ENCODE measurements at regions not wholly inside any gene's neighbourhood (a gene's known extent, or its start where the extent isn't known, plus 50 kb on each side); places are given as distances from the start of the nearest gene placed in this dataset.

DNA sequence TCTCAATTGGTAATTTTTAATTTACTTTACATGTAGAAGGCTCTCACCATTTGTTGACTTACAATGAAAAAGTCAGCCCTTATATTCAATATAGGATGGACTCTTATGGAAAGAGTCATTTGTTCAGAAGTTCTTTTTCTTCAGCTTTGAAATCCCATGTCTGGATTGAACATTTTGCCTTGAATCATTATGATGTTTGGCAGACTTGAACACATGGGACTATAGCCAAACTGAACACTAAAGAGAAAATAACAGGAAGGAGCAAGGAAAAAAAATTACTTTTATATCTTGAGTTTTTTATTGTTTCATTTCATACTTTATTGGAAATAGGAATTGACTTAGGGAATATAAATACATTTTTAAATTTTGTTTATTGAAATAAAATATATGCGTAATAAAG, 1503.0 kb downstream of the EFNA5 start (continued):
- TF ChIP-seq ZNF16 (tag by site-specific recombination; IDR thresholded peaks at IDR 0.05; ENCODE audit: low read depth): no peak
- TF ChIP-seq WT1 (tag by site-specific recombination; IDR thresholded peaks at IDR 0.05): no peak
- TF ChIP-seq ZNF791 (tag by site-specific recombination; IDR thresholded peaks at IDR 0.05): no peak
- TF ChIP-seq TRIM28 (IDR thresholded peaks at IDR 0.05; ENCODE audit: borderline replicate concordance, low read length): no peak
- TF ChIP-seq ZNF214 (tag by site-specific recombination; IDR thresholded peaks at IDR 0.05; ENCODE audit: borderline replicate concordance): no peak
- TF ChIP-seq, protein P1, sequence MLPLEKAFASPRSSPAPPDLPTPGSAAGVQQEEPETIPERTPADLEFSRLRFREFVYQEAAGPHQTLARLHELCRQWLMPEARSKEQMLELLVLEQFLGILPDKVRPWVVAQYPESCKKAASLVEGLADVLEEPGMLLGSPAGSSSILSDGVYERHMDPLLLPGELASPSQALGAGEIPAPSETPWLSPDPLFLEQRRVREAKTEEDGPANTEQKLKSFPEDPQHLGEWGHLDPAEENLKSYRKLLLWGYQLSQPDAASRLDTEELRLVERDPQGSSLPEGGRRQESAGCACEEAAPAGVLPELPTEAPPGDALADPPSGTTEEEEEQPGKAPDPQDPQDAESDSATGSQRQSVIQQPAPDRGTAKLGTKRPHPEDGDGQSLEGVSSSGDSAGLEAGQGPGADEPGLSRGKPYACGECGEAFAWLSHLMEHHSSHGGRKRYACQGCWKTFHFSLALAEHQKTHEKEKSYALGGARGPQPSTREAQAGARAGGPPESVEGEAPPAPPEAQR (tag by site-specific recombination; IDR thresholded peaks at IDR 0.05): no peak
- TF ChIP-seq, protein P2, sequence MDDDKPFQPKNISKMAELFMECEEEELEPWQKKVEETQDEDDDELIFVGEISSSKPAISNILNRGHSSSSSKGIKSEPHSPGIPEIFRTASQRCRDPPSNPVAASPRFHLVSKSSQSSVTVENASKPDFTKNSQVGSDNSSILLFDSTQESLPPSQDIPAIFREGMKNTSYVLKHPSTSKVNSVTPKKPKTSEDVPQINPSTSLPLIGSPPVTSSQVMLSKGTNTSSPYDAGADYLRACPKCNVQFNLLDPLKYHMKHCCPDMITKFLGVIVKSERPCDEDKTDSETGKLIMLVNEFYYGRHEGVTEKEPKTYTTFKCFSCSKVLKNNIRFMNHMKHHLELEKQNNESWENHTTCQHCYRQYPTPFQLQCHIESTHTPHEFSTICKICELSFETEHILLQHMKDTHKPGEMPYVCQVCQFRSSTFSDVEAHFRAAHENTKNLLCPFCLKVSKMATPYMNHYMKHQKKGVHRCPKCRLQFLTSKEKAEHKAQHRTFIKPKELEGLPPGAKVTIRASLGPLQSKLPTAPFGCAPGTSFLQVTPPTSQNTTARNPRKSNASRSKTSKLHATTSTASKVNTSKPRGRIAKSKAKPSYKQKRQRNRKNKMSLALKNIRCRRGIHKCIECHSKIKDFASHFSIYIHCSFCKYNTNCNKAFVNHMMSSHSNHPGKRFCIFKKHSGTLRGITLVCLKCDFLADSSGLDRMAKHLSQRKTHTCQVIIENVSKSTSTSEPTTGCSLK (tag by site-specific recombination; IDR thresholded peaks at IDR 0.05): no peak

DNA sequence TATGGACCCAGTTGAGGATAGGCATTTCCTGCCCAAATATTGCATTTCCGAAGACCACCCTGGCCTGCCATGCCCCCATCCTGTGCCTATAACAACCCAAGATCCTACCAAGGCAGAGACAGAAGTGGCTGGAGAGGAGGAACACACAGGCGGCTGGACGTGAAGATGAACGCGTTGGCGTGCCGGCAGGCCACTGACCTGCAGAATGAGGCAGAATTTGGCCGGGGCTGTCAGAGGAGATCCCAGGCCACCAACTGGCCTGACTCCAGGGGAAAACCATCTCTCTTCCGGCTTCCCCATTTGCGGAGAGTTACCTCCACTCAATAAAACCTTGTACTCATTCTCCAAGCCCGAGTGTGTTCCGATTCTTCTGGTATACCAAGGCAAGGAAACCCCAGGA, 1507.5 kb downstream of the EFNA5 start:
- ChIA-PET POLR2A (no interaction called here), CTCF (no interaction called here)
- TF ChIP-seq ZNF670 (tag by site-specific recombination; IDR thresholded peaks at IDR 0.05; ENCODE audit: low read depth): no peak
- no peak for TF ChIP-seq YY1 (tag by site-specific recombination; IDR thresholded peaks at IDR 0.05)
- no peak for TF ChIP-seq BCL11B (tag by site-specific recombination; IDR thresholded peaks at IDR 0.05; ENCODE audit: low read depth)
- TF ChIP-seq GLIS1 (tag by site-specific recombination; IDR thresholded peaks at IDR 0.05): no peak
- TF ChIP-seq, protein P1 (tag by site-specific recombination; IDR thresholded peaks at IDR 0.05): no peak
- no peak for TF ChIP-seq ZNF341 (tag by site-specific recombination; IDR thresholded peaks at IDR 0.05; ENCODE audit: low read depth)
- TF ChIP-seq ZNF555 (tag by site-specific recombination; conservative IDR thresholded peaks at IDR 0.05): no peak
- no peak for TF ChIP-seq ZNF132 (tag by site-specific recombination; IDR thresholded peaks at IDR 0.05; ENCODE audit: borderline replicate concordance)
- no peak for TF ChIP-seq MZF1 (tag by site-specific recombination; IDR thresholded peaks at IDR 0.05; ENCODE audit: borderline replicate concordance)
- TF ChIP-seq, protein P3, sequence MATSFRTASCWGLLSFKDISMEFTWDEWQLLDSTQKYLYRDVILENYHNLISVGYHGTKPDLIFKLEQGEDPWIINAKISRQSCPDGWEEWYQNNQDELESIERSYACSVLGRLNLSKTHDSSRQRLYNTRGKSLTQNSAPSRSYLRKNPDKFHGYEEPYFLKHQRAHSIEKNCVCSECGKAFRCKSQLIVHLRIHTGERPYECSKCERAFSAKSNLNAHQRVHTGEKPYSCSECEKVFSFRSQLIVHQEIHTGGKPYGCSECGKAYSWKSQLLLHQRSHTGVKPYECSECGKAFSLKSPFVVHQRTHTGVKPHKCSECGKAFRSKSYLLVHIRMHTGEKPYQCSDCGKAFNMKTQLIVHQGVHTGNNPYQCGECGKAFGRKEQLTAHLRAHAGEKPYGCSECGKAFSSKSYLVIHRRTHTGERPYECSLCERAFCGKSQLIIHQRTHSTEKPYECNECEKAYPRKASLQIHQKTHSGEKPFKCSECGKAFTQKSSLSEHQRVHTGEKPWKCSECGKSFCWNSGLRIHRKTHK (tag by site-specific recombination; IDR thresholded peaks at IDR 0.05): no peak
- H3K27ac ChIP-seq (ENCODE audit: extremely low read depth, low read depth, low read length): no peak overlapping the region
- H3K4me1 ChIP-seq (ENCODE audit: control insufficient read depth, insufficient read depth, low read length): no peaks in the 10 kb centered on the region
- no peaks in the 10 kb centered on the region for H3K36me3 ChIP-seq (ENCODE audit: control insufficient read depth in 2 of 2, insufficient read depth in 1 of 2, low read length in 2 of 2)
- no peak overlapping the region for H3K4me3 ChIP-seq (ENCODE audit: low read depth, low read length)
- H3K9me3 ChIP-seq (ENCODE audit: control insufficient read depth, insufficient read depth, low read depth, low read length): no peaks in the 10 kb centered on the region

DNA sequence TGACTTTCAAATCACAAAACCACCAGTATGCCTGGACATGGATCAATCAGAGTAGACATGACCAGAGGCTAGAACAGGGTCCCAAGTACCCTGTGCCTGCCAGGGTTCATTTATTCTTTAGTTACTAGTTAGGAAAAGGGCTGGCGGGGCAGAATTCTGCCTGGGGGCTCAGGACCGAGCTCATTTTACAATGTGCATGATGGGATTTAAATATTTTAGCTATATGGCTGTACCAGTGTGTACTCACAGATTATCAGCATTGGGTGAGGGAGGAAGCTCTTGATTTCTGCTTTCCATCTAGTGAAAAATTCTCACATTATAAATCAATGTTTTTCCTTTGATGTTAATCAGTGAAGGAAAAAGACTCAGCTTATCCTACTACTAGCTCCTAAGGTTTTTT, 1511.1 kb downstream of the EFNA5 start:
- no peak overlapping the region for H3K27ac ChIP-seq (ENCODE audit: extremely low read depth, low read depth, low read length)
- POLR2A ChIA-PET: no interaction called here
- H3K36me3 ChIP-seq (ENCODE audit: control insufficient read depth in 2 of 2, insufficient read depth in 1 of 2, low read length in 2 of 2): no peaks in the 10 kb centered on the region
- CTCF ChIA-PET: no interaction called here
- no peaks in the 10 kb centered on the region for H3K4me1 ChIP-seq (ENCODE audit: control insufficient read depth, insufficient read depth, low read length)
- TF ChIP-seq TRIM28 (IDR thresholded peaks at IDR 0.05; ENCODE audit: borderline replicate concordance, low read length): no peak
- no peak for TF ChIP-seq ZNF654 (tag by site-specific recombination; IDR thresholded peaks at IDR 0.05; ENCODE audit: low read depth)
- TF ChIP-seq ZNF433 (tag by site-specific recombination; IDR thresholded peaks at IDR 0.05; ENCODE audit: low read depth): no peak
- TF ChIP-seq ZNF169 (tag by site-specific recombination; IDR thresholded peaks at IDR 0.05): no peak
- TF ChIP-seq ZNF157 (tag by site-specific recombination; IDR thresholded peaks at IDR 0.05): no peak
- no peak for TF ChIP-seq ZNF660 (tag by site-specific recombination; IDR thresholded peaks at IDR 0.05)
- TF ChIP-seq ZNF707 (tag by site-specific recombination; IDR thresholded peaks at IDR 0.05): no peak
- no peak for TF ChIP-seq ZNF830 (tag by site-specific recombination; IDR thresholded peaks at IDR 0.05; ENCODE audit: low read depth)
- no peak for TF ChIP-seq ZNF664 (tag by site-specific recombination; IDR thresholded peaks at IDR 0.05)
- no peaks in the 10 kb centered on the region for H3K9me3 ChIP-seq (ENCODE audit: control insufficient read depth, insufficient read depth, low read depth, low read length)
- no peak overlapping the region for H3K4me3 ChIP-seq (ENCODE audit: low read depth, low read length)

All from HEK293 (cell line).